GM12891 (cell line): ENCODE measurements at regions not wholly inside any gene's neighbourhood (a gene's known extent, or its start where the extent isn't known, plus 50 kb on each side); places are given as distances from the start of the nearest gene placed in this dataset.
"Not testable (repeated sequence)": the region's sequence is repeated elsewhere in the genome, so short reads cannot be mapped to it uniquely, and the experiment has no call there.

Source experiments
- POLR2A ChIP-seq: IDR thresholded peaks from 2 replicates; pipeline ENCODE4 v1.6.1; 2011; ENCODE audit warnings: low read depth, low read length, control low read depth
- POLR2AphosphoS5 ChIP-seq: IDR thresholded peaks from 2 replicates; pipeline ENCODE4 v1.6.1; 2011; ENCODE audit warnings: low read depth, low read length, control low read depth
- TAF1 ChIP-seq: IDR thresholded peaks from 2 replicates; pipeline ENCODE4 v1.6.1; 2011; ENCODE audit warnings: low read depth, low read length, control low read depth

GRCh38 chr1:148365151-148365550 is 118.0 kb downstream of the PPIAL4G start:
- not testable (repeated sequence) for TF ChIP-seq POLR2AphosphoS5, POLR2A, TAF1
